ENCODE measurements at regions not wholly inside any gene's neighbourhood (a gene's known extent, or its start where the extent isn't known, plus 50 kb on each side); places are given as distances from the start of the nearest gene placed in this dataset.
A peak's percentile ranks its signal among the peaks of the same experiment; 100 is the strongest.
"Not testable (repeated sequence)": the region's sequence is repeated elsewhere in the genome, so short reads cannot be mapped to it uniquely, and the experiment has no call there.

GRCh38 chr15:75100679-75101078, 77.3 kb downstream of the PPCDC start:
- no peak for DNase-seq

- peak; percentile 38 for DNase-seq
Observed at GRCh38 chr15:75104804-75105557, 81.6 kb downstream of the PPCDC start.

GRCh38 chr15:75107516-75107907, 84.1 kb downstream of the PPCDC start:
- no peak for DNase-seq

- DNase-seq: peak; percentile 56
Observed at GRCh38 chr15:75107908-75108838, 84.8 kb downstream of the PPCDC start.

GRCh38 chr15:75109021-75109735, 85.8 kb downstream of the PPCDC start:
- DNase-seq: no peak

- DNase-seq: no peak
Observed at GRCh38 chr15:75109736-75110130, 86.3 kb downstream of the PPCDC start.

- DNase-seq: no peak
Observed at GRCh38 chr15:75112278-75112847, 89.0 kb downstream of the PPCDC start.

- DNase-seq: no peak
Observed at GRCh38 chr15:75112848-75113492, 88.7 kb upstream of the C15orf39 start.

GRCh38 chr15:75114327-75114726, 87.4 kb upstream of the C15orf39 start:
- DNase-seq: no peak

- DNase-seq: no peak
Observed at GRCh38 chr15:75114796-75115195, 86.9 kb upstream of the C15orf39 start.

- not testable (repeated sequence) for DNase-seq
Observed at GRCh38 chr15:75115411-75115913, 86.2 kb upstream of the C15orf39 start.

- not testable (repeated sequence) for DNase-seq
Observed at GRCh38 chr15:75116143-75116542, 85.5 kb upstream of the C15orf39 start.

- no peak for DNase-seq
Observed at GRCh38 chr15:75117993-75118392, 83.7 kb upstream of the C15orf39 start.

- not testable (repeated sequence) for DNase-seq
Observed at GRCh38 chr15:75119312-75119711, 82.4 kb upstream of the C15orf39 start.

- DNase-seq: no peak
Observed at GRCh38 chr15:75121491-75121890, 80.2 kb upstream of the C15orf39 start.

- DNase-seq: no peak
Observed at GRCh38 chr15:75123395-75123794, 78.3 kb upstream of the C15orf39 start.

GRCh38 chr15:75124278-75124677, 77.4 kb upstream of the C15orf39 start:
- DNase-seq: not testable (repeated sequence)

GRCh38 chr15:75125935-75126334, 75.7 kb upstream of the C15orf39 start:
- DNase-seq: no peak

GRCh38 chr15:75126864-75127580, 74.7 kb upstream of the C15orf39 start:
- DNase-seq: no peak

- DNase-seq: no peak
Observed at GRCh38 chr15:75129788-75130187, 71.9 kb upstream of the C15orf39 start.

GRCh38 chr15:75131269-75131643, 70.4 kb upstream of the C15orf39 start:
- DNase-seq: no peak

- DNase-seq: no peak
Observed at GRCh38 chr15:75134748-75135147, 66.9 kb upstream of the C15orf39 start.

All from CD4-positive, alpha-beta T cell treated with Interleukin-12 subunit alpha and Interleukin-12 subunit beta, for 1 hour (primary cell).